ENCODE measurements at regions not wholly inside any gene's neighbourhood (a gene's known extent, or its start where the extent isn't known, plus 50 kb on each side); places are given as distances from the start of the nearest gene placed in this dataset.

GRCh38 chr10:121369616-121370015, 228.6 kb downstream of the FGFR2 start:
- H3K4me3 ChIP-seq (ENCODE audit: low read depth, low read length) = no peak overlapping the region
- in situ Hi-C loops (cut with HindIII; ENCODE audit: low sequenced_read_pairs) = no loop called here
- DNase-seq (ENCODE audit: low read depth, low spot score) = no peak
- no peak for TF ChIP-seq CTCF (IDR thresholded peaks at IDR 0.05; ENCODE audit: low read depth, low read length)

- no peak for DNase-seq (ENCODE audit: low read depth, low spot score)
- no peak overlapping the region for H3K4me3 ChIP-seq (ENCODE audit: low read depth, low read length)
- in situ Hi-C loops (cut with HindIII; ENCODE audit: low sequenced_read_pairs) = no loop called here
- TF ChIP-seq CTCF (IDR thresholded peaks at IDR 0.05; ENCODE audit: low read depth, low read length) = no peak
Measured at GRCh38 chr10:121371836-121372235, 226.4 kb downstream of the FGFR2 start.

DNA sequence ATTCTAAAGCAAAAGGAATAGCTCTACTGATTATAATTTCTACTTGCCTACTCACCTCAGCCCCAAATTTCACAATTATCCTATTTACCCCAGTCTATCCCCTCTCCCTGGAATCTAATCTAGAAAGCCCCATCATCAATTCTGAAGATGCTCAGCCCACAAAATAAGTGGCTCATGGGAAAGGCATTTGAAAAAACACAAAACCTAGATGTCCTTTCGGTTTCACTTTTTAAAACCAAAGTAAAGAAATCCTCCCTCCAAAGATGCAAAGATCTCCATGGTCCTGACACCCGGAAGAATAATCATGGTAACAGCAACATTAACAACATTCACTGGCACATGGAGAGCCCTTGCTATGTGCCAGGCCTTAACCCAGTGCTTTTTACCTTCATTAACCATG, 224.8 kb downstream of the FGFR2 start:
- in situ Hi-C loops (cut with HindIII; ENCODE audit: low sequenced_read_pairs) = no loop called here
- DNase-seq (ENCODE audit: low read depth, low spot score) = no peak
- TF ChIP-seq CTCF (IDR thresholded peaks at IDR 0.05; ENCODE audit: low read depth, low read length) = no peak
- H3K4me3 ChIP-seq (ENCODE audit: low read depth, low read length) = no peak overlapping the region

- TF ChIP-seq CTCF (IDR thresholded peaks at IDR 0.05; ENCODE audit: low read depth, low read length) = no peak
- H3K4me3 ChIP-seq (ENCODE audit: low read depth, low read length) = no peak overlapping the region
- in situ Hi-C loops (cut with HindIII; ENCODE audit: low sequenced_read_pairs) = no loop called here
- no peak for DNase-seq (ENCODE audit: low read depth, low spot score)
Measured at GRCh38 chr10:121374121-121374520, 224.1 kb downstream of the FGFR2 start.

DNA sequence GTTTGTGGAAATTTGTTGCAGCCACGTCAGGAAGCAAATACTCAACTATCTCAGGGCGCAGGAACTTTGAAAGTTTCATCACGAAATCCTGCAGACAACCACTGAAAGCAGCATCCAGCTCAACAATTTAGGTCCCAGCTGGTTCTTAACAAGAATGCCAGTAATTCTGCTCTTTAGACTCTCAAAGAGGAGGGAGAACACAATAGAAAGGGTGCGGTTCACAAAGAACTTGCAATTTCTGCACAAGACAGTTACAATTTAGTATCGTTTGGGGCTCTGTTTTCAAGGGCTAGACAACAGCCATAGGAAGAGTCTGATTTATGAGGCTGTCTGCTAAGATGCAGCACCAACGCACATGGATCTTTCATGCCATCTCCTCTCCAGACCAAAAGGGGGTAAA, 223.1 kb downstream of the FGFR2 start:
- no peak for DNase-seq (ENCODE audit: low read depth, low spot score)
- TF ChIP-seq CTCF (IDR thresholded peaks at IDR 0.05; ENCODE audit: low read depth, low read length) = no peak
- in situ Hi-C loops (cut with HindIII; ENCODE audit: low sequenced_read_pairs) = no loop called here
- no peak overlapping the region for H3K4me3 ChIP-seq (ENCODE audit: low read depth, low read length)

DNA sequence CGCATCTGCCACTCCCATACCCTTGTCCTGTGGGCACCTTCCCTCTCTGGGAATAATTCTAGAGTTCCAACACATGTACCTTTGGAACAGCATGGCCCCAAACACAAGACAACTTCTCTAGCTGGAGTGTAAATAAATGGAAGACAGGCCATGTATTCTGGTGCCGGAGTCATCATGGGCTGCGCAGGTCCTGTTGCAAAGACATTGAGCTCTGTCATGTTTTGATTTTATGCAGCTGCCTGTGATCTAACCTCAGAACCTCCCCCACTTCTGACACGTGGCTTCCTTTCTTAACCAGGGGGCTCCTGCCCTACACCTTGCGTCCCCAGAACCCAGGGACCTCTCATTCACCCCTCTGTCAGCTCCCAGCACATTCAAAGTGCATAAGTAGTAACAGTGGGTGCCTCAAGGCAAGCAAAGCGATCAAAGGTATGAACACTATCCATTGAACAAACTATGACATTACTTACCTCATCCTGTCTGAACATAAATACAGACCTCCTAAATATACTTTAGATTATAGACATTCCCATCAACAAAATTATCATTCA, 219.9 kb downstream of the FGFR2 start:
- in situ Hi-C loops (cut with HindIII; ENCODE audit: low sequenced_read_pairs) = no loop called here
- no peak for TF ChIP-seq CTCF (IDR thresholded peaks at IDR 0.05; ENCODE audit: low read depth, low read length)
- DNase-seq (ENCODE audit: low read depth, low spot score) = no peak
- no peak overlapping the region for H3K4me3 ChIP-seq (ENCODE audit: low read depth, low read length)

DNA sequence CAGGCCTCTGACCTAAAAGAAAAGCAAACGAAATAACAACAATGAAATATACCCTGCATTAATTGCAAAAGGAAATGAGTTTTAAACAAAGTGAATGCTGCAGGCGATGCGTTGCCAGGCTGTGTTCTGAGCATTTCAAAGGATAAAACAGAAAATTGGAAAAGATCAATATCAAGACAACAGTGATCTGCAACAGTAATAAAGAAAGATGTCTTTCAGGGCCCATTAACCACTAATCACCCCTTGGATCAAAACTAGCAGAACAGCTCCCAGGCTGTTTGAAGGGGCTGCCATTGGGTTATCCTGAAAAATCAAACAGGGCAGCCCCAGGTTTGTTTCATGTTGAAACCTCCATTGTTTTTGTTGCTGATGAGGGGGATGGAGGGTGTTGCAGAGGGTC, 219.2 kb downstream of the FGFR2 start:
- no peak overlapping the region for H3K4me3 ChIP-seq (ENCODE audit: low read depth, low read length)
- TF ChIP-seq CTCF (IDR thresholded peaks at IDR 0.05; ENCODE audit: low read depth, low read length) = no peak
- in situ Hi-C loops (cut with HindIII; ENCODE audit: low sequenced_read_pairs) = no loop called here
- DNase-seq (ENCODE audit: low read depth, low spot score) = no peak

Data from astrocyte of the spinal cord (primary cell).